Mononuclear cell (primary cell): ENCODE measurements at regions not wholly inside any gene's neighbourhood (a gene's known extent, or its start where the extent isn't known, plus 50 kb on each side); places are given as distances from the start of the nearest gene placed in this dataset.

ENCODE experiments used
- H3K27me3 ChIP-seq: 2 replicates; pipeline ENCODE4 v1.6.0; 2011; ENCODE audit warnings: low read length, control low read depth; ENCODE audit not compliant: insufficient read depth
- H3K4me1 ChIP-seq: 2 replicates; pipeline ENCODE4 v1.5.1; 2011; ENCODE audit warnings: mild to moderate bottlenecking, low read length, control low read depth; ENCODE audit not compliant: insufficient read depth
- H3K4me3 ChIP-seq: 2 replicates; pipeline ENCODE4 v1.5.1; 2011; ENCODE audit warnings: mild to moderate bottlenecking, low read length, moderate library complexity
- H3K9me3 ChIP-seq: 2 replicates; pipeline ENCODE4 v1.5.1; 2011; ENCODE audit warnings: low read depth, mild to moderate bottlenecking, control low read depth, low read length

GRCh38 chr20:60352596-60352995, 394.4 kb downstream of the CDH26 start:
- Histone ChIP-seq H3K9me3 (no peaks in the 10 kb centered on the region), H3K4me3 (no peak overlapping the region), H3K27me3 (no peaks in the 10 kb centered on the region), H3K4me1 (no peaks in the 10 kb centered on the region)

GRCh38 chr20:60354024-60354580, 395.9 kb downstream of the CDH26 start:
- Histone ChIP-seq H3K9me3 (no peaks in the 10 kb centered on the region), H3K27me3 (no peaks in the 10 kb centered on the region), H3K4me1 (no peaks in the 10 kb centered on the region), H3K4me3 (no peak overlapping the region)

GRCh38 chr20:60358101-60358500, 399.9 kb downstream of the CDH26 start:
- Histone ChIP-seq H3K4me1 (no peaks in the 10 kb centered on the region), H3K4me3 (no peak overlapping the region), H3K9me3 (no peaks in the 10 kb centered on the region)

GRCh38 chr20:60359010-60359409, 400.8 kb downstream of the CDH26 start:
- H3K4me1 ChIP-seq, result no peaks in the 10 kb centered on the region
- no peaks in the 10 kb centered on the region for H3K27me3 ChIP-seq
- no peak overlapping the region for H3K4me3 ChIP-seq
- no peaks in the 10 kb centered on the region for H3K9me3 ChIP-seq

More at GRCh38 chr20:60358101-60358500, 399.9 kb downstream of the CDH26 start:
- no peaks in the 10 kb centered on the region for H3K27me3 ChIP-seq

GRCh38 chr20:60361761-60362395, 403.7 kb downstream of the CDH26 start:
- H3K4me1 ChIP-seq, result no peaks in the 10 kb centered on the region
- no peaks in the 10 kb centered on the region for H3K9me3 ChIP-seq
- no peak overlapping the region for H3K4me3 ChIP-seq
- H3K27me3 ChIP-seq, result no peaks in the 10 kb centered on the region

- Histone ChIP-seq H3K9me3 (no peaks in the 10 kb centered on the region), H3K4me3 (no peak overlapping the region), H3K4me1 (no peaks in the 10 kb centered on the region), H3K27me3 (no peaks in the 10 kb centered on the region)
Observed at GRCh38 chr20:60362531-60362930, 404.3 kb downstream of the CDH26 start.

GRCh38 chr20:60363698-60364097, 405.5 kb downstream of the CDH26 start:
- Histone ChIP-seq H3K4me1 (no peaks in the 10 kb centered on the region), H3K4me3 (no peak overlapping the region), H3K9me3 (no peaks in the 10 kb centered on the region), H3K27me3 (no peaks in the 10 kb centered on the region)

- Histone ChIP-seq H3K27me3 (no peaks in the 10 kb centered on the region), H3K4me1 (no peaks in the 10 kb centered on the region), H3K4me3 (no peak overlapping the region), H3K9me3 (no peaks in the 10 kb centered on the region)
Observed at GRCh38 chr20:60365064-60365666, 406.9 kb downstream of the CDH26 start.

GRCh38 chr20:60365882-60366281, 407.7 kb downstream of the CDH26 start:
- Histone ChIP-seq H3K4me3 (no peak overlapping the region), H3K4me1 (no peaks in the 10 kb centered on the region), H3K9me3 (no peaks in the 10 kb centered on the region), H3K27me3 (no peaks in the 10 kb centered on the region)

- no peak overlapping the region for H3K4me3 ChIP-seq
- H3K27me3 ChIP-seq, result no peaks in the 10 kb centered on the region
- H3K9me3 ChIP-seq, result no peaks in the 10 kb centered on the region
- H3K4me1 ChIP-seq, result no peaks in the 10 kb centered on the region
Observed at GRCh38 chr20:60371384-60371783, 413.2 kb downstream of the CDH26 start.

GRCh38 chr20:60372275-60372674, 414.1 kb downstream of the CDH26 start:
- no peaks in the 10 kb centered on the region for H3K27me3 ChIP-seq
- no peak overlapping the region for H3K4me3 ChIP-seq
- H3K4me1 ChIP-seq, result no peaks in the 10 kb centered on the region
- no peaks in the 10 kb centered on the region for H3K9me3 ChIP-seq

- Histone ChIP-seq H3K9me3 (no peaks in the 10 kb centered on the region), H3K4me3 (no peak overlapping the region), H3K4me1 (no peaks in the 10 kb centered on the region), H3K27me3 (no peaks in the 10 kb centered on the region)
Observed at GRCh38 chr20:60372822-60373221, 414.6 kb downstream of the CDH26 start.

- H3K4me3 ChIP-seq, result no peak overlapping the region
- no peaks in the 10 kb centered on the region for H3K27me3 ChIP-seq
- H3K9me3 ChIP-seq, result peaks cover 6% of the 10 kb centered on the region
- H3K4me1 ChIP-seq, result no peaks in the 10 kb centered on the region
Observed at GRCh38 chr20:60378620-60379019, 420.4 kb downstream of the CDH26 start.

GRCh38 chr20:60381643-60382400, 423.6 kb downstream of the CDH26 start:
- no peak overlapping the region for H3K4me3 ChIP-seq
- H3K9me3 ChIP-seq, result peaks cover 6% of the 10 kb centered on the region
- H3K4me1 ChIP-seq, result no peaks in the 10 kb centered on the region
- no peaks in the 10 kb centered on the region for H3K27me3 ChIP-seq

GRCh38 chr20:60389441-60389840, 431.2 kb downstream of the CDH26 start:
- Histone ChIP-seq H3K27me3 (no peaks in the 10 kb centered on the region), H3K4me3 (no peak overlapping the region), H3K4me1 (no peaks in the 10 kb centered on the region), H3K9me3 (no peaks in the 10 kb centered on the region)
